ENCODE measurements at regions not wholly inside any gene's neighbourhood (a gene's known extent, or its start where the extent isn't known, plus 50 kb on each side); places are given as distances from the start of the nearest gene placed in this dataset.
A peak's percentile ranks its signal among the peaks of the same experiment; 100 is the strongest.
"Not testable (repeated sequence)": the region's sequence is repeated elsewhere in the genome, so short reads cannot be mapped to it uniquely, and the experiment has no call there.

DNA sequence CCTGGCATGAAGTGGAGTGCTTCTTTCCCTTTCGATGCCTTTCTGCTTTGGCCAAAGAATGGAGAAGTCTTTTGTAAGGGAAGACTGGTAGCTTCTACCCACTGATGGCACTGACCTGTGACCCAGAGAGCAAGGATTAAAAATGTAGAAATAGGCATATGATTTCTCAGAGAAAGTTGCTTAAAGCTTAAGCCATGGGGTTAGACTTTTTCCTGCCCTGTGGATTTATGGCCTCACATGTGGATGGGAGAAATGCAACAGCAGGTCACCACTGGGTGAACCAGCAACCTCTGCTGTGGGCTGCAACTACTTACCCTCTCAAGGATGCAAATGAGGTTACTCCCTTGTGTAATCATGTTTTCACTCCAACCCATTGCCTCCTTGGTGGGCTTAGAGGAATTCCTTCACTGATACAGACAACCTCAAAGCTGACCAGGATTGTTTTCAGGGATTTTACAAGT, 86.7 kb upstream of the CDC42EP3 start:
- DNase-seq (ENCODE audit: low spot score), result not testable (repeated sequence)

DNA sequence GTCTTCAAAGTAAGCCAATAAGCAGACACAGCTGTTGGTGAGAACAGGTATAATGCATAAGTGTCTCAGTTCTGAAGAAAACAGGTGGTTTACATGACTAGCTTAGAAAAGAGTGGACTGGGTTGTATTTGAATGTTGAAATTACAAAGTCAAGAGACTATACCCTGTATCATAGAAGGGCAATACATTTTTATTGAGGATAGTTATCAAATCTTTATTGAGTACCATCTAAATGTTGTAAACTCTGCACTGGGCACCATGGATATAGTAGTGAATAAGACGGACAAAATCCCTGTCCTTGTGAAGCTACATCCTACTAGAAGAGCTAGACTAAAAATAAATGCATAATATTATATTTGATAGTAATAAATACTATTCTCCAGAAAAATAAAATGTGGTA, 88.5 kb upstream of the CDC42EP3 start:
- DNase-seq (ENCODE audit: low spot score), result not testable (repeated sequence)

DNA sequence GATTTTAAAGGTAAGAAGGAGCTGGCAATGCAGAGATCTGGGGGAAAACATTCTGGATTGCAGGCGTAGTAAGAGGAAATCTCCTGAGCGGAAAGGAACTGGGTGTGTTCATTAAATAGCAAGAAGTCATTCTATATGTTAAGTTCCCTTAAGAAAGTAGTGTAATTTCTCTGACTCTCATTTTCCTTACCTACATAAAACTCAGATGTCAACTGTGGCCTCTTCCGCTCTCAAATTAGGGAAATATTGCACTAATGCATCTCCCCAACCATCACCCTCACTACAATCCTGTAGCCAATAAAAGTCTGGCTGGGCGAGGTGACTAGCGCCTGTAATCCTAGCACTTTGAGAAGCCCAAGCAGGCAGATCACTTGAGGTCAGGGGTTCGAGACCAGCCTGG, 89.0 kb upstream of the CDC42EP3 start:
- no peak for DNase-seq (ENCODE audit: low spot score)

DNA sequence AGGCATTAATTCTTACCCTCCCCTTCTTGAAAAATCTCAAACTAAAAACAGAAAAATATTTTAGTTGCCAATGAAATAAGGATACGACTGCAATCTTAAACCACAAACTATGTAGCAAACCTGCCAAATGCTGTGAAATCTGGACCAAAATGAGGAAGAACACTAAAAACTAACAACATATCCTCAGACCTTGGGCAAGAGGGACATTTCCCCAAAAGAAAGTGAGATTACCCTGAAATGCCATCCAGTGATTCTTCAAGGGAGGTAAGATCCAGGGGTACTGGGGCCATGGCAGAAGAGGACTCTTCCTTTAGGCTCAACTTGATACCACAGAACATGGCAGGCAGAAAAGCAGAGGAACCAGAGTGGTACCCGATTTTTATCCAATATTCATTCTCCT, 90.8 kb upstream of the CDC42EP3 start:
- DNase-seq (ENCODE audit: low spot score), result peak; percentile 24

DNA sequence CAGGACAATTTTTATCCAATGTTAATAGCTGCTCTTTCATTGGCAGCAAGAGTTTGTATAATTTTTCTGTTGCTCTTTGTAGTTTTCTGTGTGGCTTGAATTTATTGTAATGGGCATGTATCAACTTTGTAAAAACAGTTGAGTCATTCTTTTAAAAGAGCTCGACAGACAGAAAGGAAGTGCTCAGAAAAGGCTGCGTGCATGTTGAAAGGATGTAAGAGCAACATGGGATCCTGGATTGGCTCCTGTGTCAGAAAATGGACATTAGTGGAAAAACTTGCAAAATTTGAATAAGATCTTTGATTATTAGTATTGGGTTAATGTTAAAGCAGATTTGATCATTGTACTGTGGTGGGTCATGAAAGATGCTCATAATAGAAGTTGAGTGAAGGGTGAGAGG, 93.3 kb upstream of the CDC42EP3 start:
- DNase-seq (ENCODE audit: low spot score), result no peak

DNA sequence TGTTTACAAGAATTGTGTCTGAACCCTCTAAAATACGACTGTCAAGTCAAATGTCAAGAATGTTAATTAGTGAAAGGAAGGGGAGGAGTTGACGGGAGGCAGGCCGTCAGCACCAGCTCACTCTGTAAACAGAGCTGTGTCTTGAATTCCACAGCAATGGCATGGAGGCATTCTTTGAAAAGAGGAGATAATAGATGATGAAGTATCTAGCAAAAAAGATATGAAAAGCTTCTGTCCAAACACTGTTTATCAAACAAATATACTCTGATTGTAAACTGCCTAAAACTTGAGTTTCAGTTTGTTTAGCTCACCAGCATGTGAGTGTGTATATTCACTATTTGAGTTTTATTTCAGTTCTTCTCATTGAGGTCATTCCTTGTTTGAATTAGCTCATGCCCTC, 94.7 kb upstream of the CDC42EP3 start:
- no peak for DNase-seq (ENCODE audit: low spot score)

DNA sequence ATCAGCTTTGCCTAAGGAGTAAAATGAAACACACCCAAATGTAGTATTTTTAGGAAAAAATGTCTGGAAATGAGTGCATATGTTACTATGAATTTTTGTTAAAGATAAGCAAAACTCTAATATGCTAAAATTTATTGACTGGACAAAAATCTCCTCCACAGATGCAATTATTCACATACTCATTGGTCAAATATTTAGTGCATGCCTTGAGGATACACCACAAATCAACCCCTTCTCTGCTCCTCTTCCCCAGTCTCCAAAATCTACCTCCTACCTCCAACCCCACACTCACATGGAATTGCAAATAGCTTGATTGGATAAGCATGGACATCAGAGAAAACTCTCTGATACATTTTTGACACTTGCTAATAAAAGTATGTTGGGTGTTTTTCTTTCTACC, 95.6 kb upstream of the CDC42EP3 start:
- peak; percentile 39 for DNase-seq (ENCODE audit: low spot score)

DNA sequence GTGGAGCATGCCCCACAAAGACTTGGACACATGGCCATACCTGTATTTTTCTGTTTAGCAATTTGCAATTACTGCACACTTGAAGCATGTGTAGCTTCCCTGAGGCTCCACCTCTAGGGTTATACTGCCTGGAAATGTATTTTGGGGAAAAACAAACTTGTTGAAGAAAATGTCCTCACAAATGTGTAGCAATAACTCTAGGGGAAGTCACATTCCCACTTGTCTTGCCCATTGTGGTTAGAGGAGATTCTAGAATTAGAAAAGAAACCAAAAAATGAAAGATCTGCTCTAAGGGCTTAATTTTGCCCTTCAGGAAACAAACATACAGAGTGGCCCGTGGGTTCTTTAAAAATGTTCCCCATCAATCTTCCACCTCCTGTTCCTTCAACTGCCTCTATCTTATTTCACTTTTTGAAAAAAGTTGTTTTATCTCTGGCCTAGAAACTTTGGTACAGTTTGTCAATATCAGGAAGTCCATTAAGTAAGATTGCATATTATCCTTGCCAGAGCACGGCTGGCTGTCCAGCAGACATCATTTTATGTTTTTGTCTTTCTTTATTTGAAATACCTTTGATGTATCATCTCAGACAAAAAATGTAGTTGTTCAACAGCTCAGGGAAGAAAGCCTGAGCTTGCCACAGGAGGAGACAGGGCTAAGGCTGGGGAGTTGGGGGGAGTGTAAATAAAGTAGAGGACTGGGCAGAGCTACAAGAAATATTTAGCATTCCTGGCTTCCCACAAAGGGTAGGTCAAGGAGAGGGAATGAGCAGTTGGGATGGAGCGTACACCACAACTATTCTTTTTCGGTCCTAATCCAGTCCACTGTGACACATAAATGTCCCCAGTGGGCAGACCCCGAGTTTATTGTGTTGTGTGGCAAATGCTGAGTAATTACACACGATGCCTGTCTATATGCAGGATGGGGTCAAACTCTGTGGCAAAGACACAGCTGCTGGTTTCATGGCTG, 96.8 kb upstream of the CDC42EP3 start:
- peak; percentile 82 for DNase-seq (ENCODE audit: low spot score)

DNA sequence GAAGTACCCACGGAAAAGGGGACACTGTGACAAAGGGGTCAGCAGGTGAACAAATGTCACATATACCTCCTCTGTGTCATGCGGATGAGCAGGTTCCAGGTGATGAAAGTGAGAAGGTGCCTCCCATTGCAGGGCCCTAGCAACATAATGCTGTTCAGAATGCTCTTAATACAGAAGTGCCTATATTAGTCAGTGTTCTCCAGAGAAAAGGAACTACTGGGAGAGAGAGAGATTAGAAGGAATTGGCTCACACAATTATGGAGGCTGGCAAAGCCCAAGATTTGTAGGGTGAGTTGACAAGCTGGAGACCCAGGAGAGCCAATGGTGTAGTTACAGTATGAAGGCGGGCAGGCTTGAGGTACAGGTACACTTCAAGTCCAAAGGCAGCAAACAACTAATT, 98.1 kb upstream of the CDC42EP3 start:
- no peak for DNase-seq (ENCODE audit: low spot score)

DNA sequence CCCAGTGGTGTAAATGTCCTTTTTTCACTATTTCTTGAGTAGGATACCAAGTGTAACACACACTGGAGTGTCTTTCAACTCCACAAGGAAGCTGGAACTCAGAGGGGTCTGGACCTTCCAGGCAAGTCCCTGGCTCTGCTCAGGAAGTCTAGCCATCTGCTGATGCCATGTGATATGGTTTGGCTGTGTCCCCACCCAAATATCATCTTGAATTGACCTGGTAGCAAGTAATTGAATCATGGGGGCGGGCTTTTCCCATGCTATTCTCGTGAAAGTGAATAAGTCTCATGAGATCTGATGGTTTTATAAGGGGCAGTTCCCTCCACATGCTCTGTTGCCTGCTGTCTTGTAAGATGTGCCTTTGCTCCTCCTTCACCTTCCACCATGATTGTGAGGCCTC, 99.4 kb upstream of the CDC42EP3 start:
- no peak for DNase-seq (ENCODE audit: low spot score)

DNA sequence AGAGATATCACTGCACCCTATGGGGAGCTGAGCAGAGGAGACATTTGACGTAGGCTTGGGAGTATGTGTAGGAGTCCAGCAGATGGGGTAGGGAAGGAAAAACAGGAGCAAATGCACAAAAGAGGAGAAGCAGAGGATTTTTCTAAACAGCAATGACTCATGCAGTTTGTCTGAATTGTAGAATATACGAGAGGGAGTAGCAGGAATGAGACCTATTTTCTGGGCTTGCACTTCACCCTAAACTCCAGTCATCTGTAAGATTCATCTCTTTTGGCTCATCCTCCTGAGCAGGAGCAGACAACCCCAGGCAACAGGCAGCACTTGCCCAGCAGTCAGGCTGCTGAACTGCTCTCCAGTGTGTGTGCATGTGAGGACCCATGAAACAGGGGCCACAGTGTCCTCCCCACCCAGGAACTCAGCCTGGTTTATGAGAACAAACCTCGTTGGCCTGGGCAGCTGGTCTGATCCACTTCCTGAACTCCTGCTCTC, 100.2 kb upstream of the CDC42EP3 start:
- peak; percentile 55 for DNase-seq (ENCODE audit: low spot score)

DNA sequence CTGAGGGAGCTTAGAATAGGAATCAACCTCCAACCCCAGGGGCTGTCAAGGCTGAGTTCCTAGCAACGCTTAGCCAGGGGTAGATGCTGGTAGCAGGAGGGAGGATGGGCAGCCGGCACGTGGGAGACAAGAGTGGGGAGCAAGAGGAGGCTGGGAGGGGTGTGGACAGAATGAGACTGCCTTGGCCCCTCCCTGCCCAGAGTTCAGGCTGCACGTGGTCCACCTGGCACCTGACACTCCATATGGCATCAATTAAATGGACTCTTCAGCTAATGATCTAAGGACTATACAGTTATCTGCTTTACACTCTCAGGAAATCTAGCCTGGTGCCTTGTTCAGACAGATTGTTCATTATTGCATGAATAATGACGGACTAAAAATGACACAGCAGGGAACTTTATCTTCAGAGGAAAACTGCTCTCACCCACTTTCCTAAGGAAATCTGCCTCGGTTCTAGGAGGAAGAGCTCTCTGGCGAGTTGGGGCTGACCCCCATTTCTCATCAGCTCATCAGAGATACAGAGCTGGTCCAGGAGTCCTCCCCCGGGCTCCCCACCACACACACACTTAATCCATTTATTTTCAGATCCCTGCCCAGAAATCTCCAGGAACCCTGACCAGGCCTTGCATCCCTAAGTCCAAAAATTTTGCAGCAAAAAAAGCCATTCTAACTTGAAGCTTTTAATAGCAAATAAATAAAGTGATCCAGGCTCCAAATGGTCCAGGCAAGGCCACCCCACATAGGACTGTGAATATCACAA, 102.1 kb upstream of the CDC42EP3 start:
- DNase-seq (ENCODE audit: low spot score), result no peak

DNA sequence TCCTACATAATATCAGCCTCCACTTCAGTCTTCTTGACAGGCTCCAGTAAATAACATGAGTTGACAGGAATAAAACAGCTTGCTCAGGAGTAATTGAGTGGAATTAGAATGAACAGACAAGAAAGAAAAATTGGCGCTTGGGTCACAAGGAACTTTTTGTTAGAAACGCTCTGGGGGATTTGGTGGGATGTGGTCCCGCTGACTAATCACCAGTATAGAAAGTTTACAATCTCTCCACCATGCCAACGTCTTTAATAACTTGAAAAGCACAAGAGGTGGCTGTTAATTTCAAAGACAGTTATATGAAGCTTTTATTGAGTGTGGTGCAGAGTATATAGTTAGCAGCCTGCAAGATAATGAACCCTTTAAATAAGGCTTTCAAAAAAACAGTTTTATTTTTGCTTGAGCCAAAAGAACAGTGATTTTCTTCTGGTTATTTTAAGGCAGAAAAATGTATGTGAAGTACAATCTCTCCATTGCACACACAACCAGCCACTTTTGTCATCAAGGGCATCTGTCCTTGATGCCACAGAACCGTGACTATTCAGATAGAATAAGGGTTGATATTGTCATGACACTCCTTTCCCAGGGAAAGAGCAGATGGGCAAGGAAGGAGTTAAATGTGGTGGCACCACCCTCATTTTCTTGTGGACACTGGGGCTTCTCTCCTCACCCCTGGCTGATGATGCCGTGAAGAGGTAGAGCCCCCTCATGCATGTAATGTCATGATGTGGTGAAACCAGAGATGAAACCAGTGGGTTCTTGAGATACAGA, 102.9 kb upstream of the CDC42EP3 start:
- DNase-seq (ENCODE audit: low spot score), result not testable (repeated sequence)

DNA sequence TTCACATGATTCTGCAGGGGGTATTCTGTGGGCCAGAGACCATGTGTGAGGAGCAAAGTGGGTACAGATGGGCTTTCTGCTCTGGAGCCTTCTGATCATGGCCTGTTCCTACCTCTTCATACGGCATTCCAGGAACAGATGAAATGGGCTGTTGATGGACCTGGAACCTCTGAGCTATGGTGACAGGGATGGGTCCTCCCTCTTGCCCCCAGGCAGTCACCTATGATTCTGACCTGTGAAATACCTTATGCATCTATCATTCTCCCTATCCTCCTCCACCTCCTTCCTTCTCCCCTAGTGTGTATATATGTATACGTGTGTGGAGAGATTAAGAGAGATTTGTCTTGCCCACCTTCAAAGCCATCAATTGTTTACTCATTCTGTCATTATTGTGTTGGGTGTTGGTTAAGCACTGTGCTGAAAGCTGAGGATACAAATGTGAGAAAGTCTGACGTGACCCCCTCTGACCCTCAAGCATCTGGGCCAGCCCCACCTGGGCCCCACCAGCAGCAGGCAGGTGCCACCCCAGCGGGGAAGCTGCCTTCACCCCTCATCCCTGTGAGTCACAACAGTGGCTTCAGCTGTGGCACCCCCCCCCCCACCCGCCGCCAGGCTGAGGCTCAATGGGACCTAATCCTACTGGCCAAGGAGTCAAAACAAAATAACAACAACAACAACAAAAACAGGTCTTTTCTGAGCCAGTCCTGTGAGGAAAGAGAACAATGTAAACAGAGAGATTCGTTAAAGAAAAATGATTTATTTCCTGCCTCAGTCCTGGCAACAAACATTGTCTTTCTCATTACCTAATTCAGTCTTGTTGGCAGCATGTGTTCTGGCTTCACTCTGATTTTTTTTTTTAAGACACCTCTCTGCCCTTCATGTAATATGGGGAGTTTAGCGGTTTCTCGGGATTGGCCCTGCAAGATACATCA, 103.8 kb upstream of the CDC42EP3 start:
- no peak for DNase-seq (ENCODE audit: low spot score)

DNA sequence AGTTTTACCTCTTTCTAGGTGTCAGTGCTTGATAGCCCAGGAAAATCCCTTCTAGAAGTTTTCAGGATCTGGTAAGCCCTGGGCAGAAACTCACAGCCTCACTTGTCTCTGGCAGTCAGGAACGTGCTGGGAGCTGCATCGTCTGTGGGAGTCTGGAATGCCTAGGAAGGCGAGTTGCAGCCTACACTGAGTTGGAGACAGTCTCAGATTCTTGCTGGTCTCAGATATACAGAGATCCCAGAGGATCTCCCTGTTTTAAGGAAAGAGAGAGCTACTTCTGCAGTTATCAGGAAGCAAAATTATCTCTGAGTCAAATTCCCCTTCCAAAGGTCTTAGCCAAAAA, 104.4 kb upstream of the CDC42EP3 start:
- DNase-seq (ENCODE audit: low spot score), result peak; percentile 68

DNA sequence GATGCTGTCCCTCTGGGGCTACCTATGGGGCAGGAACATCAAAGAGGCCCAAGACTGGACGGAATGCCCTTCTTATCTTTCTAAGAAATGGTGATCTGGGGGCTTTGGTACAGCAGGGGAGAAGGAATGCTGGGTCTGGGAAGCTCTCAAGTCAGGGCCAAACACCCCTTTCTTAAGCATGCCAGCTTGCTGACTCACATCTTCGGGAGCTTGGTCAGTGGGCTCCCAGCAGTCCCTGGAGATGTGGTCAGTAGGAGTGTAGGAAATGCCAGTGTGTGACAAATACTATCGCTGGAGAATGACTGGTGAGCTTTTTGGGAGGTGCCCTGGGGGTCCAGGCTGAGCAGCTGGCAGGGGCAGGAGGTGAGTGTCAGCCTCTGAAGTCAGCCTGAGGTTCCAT, 105.0 kb upstream of the CDC42EP3 start:
- peak; percentile 80 for DNase-seq (ENCODE audit: low spot score)

DNA sequence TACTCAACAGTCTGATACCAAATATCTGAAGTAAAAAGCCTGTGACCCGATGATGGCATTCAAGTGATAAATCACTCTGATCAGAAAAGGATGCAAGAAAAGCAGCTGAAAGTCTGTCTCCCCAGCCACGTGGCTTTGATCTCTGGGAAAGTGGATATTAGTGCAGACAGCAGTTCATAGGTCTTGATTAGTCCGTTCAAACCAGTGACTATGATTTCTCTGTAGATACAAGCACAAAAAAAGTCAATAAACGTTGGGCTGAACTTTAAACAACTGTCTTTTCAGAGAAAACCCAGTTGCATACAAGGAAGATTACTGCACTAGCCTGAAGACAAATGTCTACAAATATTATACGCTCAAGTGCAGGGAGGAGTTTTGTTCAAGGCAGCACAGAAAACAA, 107.7 kb upstream of the CDC42EP3 start:
- DNase-seq (ENCODE audit: low spot score), result no peak

DNA sequence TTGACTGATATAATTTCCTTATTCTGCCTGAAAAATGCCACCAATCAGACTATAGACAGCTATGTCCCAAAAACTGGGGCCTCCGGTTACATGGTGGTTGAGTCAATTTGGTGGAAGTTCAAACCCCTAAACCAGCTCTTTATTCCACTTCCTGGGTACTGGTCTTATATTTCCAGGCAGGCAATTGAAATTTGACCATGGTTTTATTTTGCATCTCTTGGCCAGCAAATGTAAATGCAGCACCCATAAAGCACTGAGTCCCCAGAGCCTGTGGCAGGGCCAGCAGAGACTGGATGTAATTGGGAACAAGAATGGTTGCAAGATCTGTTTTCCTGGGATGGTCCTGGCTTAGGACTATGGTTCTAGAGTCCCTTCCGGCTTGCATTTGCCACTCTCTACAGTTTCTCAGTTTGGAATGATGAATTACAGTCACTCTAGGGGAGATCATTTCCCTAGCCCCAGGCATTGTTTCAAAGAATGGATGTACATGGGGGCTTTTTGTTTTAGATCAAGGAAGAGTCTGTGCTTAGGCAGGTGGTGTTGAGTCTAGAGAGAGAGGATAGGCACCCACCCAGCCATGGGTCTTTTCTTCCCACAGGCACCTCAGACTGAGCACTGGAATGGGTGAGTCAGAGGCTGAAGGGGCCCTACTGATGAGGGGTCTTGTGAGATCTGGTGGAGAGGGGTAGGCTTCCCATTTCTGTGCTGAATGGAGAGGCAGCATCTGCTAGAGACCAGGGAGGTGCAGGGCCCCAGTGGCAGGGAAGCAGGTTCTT, 108.4 kb upstream of the CDC42EP3 start:
- no peak for DNase-seq (ENCODE audit: low spot score)

DNA sequence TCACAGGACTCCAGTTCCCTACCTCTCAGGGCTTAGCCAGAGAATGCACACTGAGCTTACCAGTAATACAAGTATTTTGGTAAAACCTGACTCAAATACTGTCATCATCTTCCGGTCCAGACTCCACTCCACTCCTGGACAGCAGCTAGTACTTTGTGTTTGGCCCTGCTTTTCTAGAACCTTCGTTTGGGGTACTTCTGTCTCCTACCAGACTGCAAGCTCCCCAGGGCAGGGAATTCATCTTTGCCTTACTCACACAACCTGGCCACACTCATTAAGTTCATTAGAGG, 108.9 kb upstream of the CDC42EP3 start:
- DNase-seq (ENCODE audit: low spot score), result peak; percentile 22

DNA sequence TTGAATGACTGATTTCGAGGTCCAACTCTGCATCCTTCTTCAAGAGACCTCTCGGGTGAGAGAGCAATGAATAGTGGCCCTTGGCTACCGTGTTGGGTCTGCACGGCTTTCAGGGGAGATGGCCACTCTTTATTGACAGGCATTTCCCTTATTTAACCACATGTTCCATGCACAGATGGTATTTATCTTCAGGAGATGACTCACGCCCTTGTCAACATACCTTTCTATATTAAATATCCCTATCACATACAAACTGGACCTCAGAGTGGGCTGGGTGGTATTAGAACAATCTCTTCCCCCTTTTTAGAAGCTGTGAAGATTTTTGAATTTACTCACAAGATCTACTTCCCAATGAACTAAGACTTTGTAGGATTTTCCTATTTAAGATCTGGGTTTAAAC, 109.6 kb upstream of the CDC42EP3 start:
- peak; percentile 62 for DNase-seq (ENCODE audit: low spot score)

All from GM03348 (cell line).